ENCODE measurements at regions not wholly inside any gene's neighbourhood (a gene's known extent, or its start where the extent isn't known, plus 50 kb on each side); places are given as distances from the start of the nearest gene placed in this dataset.

- H3K9ac ChIP-seq (ENCODE audit: low read length), result no peak overlapping the region
- H4K20me1 ChIP-seq (ENCODE audit: control insufficient read depth, insufficient read depth, low read length, poor library complexity, severe bottlenecking), result no peaks in the 10 kb centered on the region
- DNase-seq (no peak), ATAC-seq (ENCODE audit: low read depth) (no peak)
- H2AFZ ChIP-seq (ENCODE audit: insufficient read depth, low read depth, low read length, poor library complexity, severe bottlenecking), result no peak overlapping the region
- no peaks in the 10 kb centered on the region for H3K27me3 ChIP-seq (replicated peaks in 1 of 4; ENCODE audit: control extremely low read depth in 1 of 4, control insufficient read depth in 3 of 4, insufficient read depth in 4 of 4, low read length in 3 of 4)
- H3K4me2 ChIP-seq (replicated peaks; ENCODE audit: low read depth, low read length, poor library complexity, severe bottlenecking), result no peak overlapping the region
- H3K4me3 ChIP-seq (ENCODE audit: control extremely low read depth in 1 of 5, extremely low read depth in 1 of 5, insufficient read depth in 1 of 5, low read depth in 2 of 5, low read length in 4 of 5), result no peak overlapping the region
- intact Hi-C loops (cut with micrococcal nuclease), result no loop called here
- Mint-ChIP-seq H3K27ac (no peak overlapping the region), H3K27me3 (no peaks in the 10 kb centered on the region), H3K9me3 (ENCODE audit: insufficient read depth) (peaks cover 3% of the 10 kb centered on the region), H3K4me3 (no peak overlapping the region), H3K4me1 (no peaks in the 10 kb centered on the region)
- POLR2A ChIA-PET, result no interaction called here
- H3K79me2 ChIP-seq (ENCODE audit: control insufficient read depth, insufficient read depth, low read length), result no peaks in the 10 kb centered on the region
- CTCF ChIA-PET, result interaction anchor here (0.5 kb wide), 1 partner anchor 96 kb away, joined by 3 read pairs; no protein-coding TSS in a partner anchor
- peaks cover 0 to 6% of the 10 kb centered on the region in 2 donors for H3K4me1 ChIP-seq (ENCODE audit: control insufficient read depth in 2 of 2, insufficient read depth in 2 of 2, low read length in 2 of 2)
- no peaks in the 10 kb centered on the region for H3K36me3 ChIP-seq (replicated peaks in 1 of 2; ENCODE audit: control extremely low read depth in 1 of 2, control insufficient read depth in 1 of 2, extremely low read depth in 1 of 2, insufficient read depth in 2 of 2, low read length in 1 of 2)
- H3K27ac ChIP-seq (ENCODE audit: low read length in 2 of 2), result no peak overlapping the region
- no CpG with 5 or more reads among the region's 1 CpG for WGBS (ENCODE audit: insufficient coverage)
- peaks cover 0 to 2% (median 0%) of the 10 kb centered on the region in 3 donors for H3K9me3 ChIP-seq (ENCODE audit: control extremely low read depth in 1 of 3, control insufficient read depth in 2 of 3, insufficient read depth in 1 of 3, low read length in 2 of 3)
- no peak for TF ChIP-seq CTCF (IDR thresholded peaks at IDR 0.05)
- TF ChIP-seq EZH2 (IDR thresholded peaks at IDR 0.05; ENCODE audit: borderline replicate concordance, insufficient read depth, low read depth, low read length, poor library complexity, severe bottlenecking), result no peak
Observed at GRCh38 chr1:73587080-73587479, 610.9 kb downstream of the LRRIQ3 start.

GRCh38 chr1:73577206-73577605, 620.8 kb downstream of the LRRIQ3 start:
- Mint-ChIP-seq H3K27me3 (no peaks in the 10 kb centered on the region), H3K27ac (no peak overlapping the region), H3K4me3 (no peak overlapping the region), H3K4me1 (no peaks in the 10 kb centered on the region), H3K9me3 (ENCODE audit: insufficient read depth) (peaks cover 3% of the 10 kb centered on the region)
- intact Hi-C loops (cut with micrococcal nuclease), result no loop called here
- ChIA-PET POLR2A (no interaction called here), CTCF (no interaction called here)
- H3K27ac ChIP-seq (ENCODE audit: low read length in 2 of 2), result no peak overlapping the region
- TF ChIP-seq EZH2 (IDR thresholded peaks at IDR 0.05; ENCODE audit: borderline replicate concordance, insufficient read depth, low read depth, low read length, poor library complexity, severe bottlenecking), result no peak
- TF ChIP-seq CTCF (IDR thresholded peaks at IDR 0.05), result no peak
- H4K20me1 ChIP-seq (ENCODE audit: control insufficient read depth, insufficient read depth, low read length, poor library complexity, severe bottlenecking), result no peaks in the 10 kb centered on the region
- H3K4me2 ChIP-seq (replicated peaks; ENCODE audit: low read depth, low read length, poor library complexity, severe bottlenecking), result no peak overlapping the region
- H3K4me1 ChIP-seq (ENCODE audit: control insufficient read depth in 2 of 2, insufficient read depth in 2 of 2, low read length in 2 of 2), result no peaks in the 10 kb centered on the region
- no peak for ATAC-seq (ENCODE audit: low read depth)
- no peaks in the 10 kb centered on the region for H3K36me3 ChIP-seq (replicated peaks in 1 of 2; ENCODE audit: control extremely low read depth in 1 of 2, control insufficient read depth in 1 of 2, extremely low read depth in 1 of 2, insufficient read depth in 2 of 2, low read length in 1 of 2)
- DNase-seq, result peak; percentile 2
- H3K27me3 ChIP-seq (replicated peaks in 1 of 4; ENCODE audit: control extremely low read depth in 1 of 4, control insufficient read depth in 3 of 4, insufficient read depth in 4 of 4, low read length in 3 of 4), result no peaks in the 10 kb centered on the region
- no peaks in the 10 kb centered on the region for H3K79me2 ChIP-seq (ENCODE audit: control insufficient read depth, insufficient read depth, low read length)
- no peak overlapping the region for H3K9ac ChIP-seq (ENCODE audit: low read length)
- H3K9me3 ChIP-seq (ENCODE audit: control extremely low read depth in 1 of 3, control insufficient read depth in 2 of 3, insufficient read depth in 1 of 3, low read length in 2 of 3), result peaks cover 0 to 7% (median 1%) of the 10 kb centered on the region in 3 donors
- 100% methylated on average over 1 of the region's 1 CpG for WGBS (ENCODE audit: insufficient coverage)
- H2AFZ ChIP-seq (ENCODE audit: insufficient read depth, low read depth, low read length, poor library complexity, severe bottlenecking), result no peak overlapping the region
- H3K4me3 ChIP-seq (ENCODE audit: control extremely low read depth in 1 of 5, extremely low read depth in 1 of 5, insufficient read depth in 1 of 5, low read depth in 2 of 5, low read length in 4 of 5), result no peak overlapping the region

Data from B cell (primary cell).